ENCODE measurements at regions not wholly inside any gene's neighbourhood (a gene's known extent, or its start where the extent isn't known, plus 50 kb on each side); places are given as distances from the start of the nearest gene placed in this dataset.
"Not testable (repeated sequence)": the region's sequence is repeated elsewhere in the genome, so short reads cannot be mapped to it uniquely, and the experiment has no call there.

GRCh38 chr21:33976082-33977016 is 60.7 kb upstream of the ATP5PO start:
- H3K4me3 ChIP-seq (ENCODE audit: low read length): peak overlapping the region; percentile 15; the same call in 1 of the 2 replicates
- peak; percentile 33 for DNase-seq (ENCODE audit: low read depth, low spot score)

GRCh38 chr21:33975548-33976081 is 60.0 kb upstream of the ATP5PO start:
- H3K4me3 ChIP-seq (ENCODE audit: low read length): no peak overlapping the region
- peak; percentile 37 for DNase-seq (ENCODE audit: low read depth, low spot score)

GRCh38 chr21:33974513-33975468 is 59.2 kb upstream of the ATP5PO start:
- DNase-seq (ENCODE audit: low read depth, low spot score): no peak
- no peak overlapping the region for H3K4me3 ChIP-seq (ENCODE audit: low read length)

GRCh38 chr21:33973268-33973667 is 57.7 kb upstream of the ATP5PO start:
- H3K4me3 ChIP-seq (ENCODE audit: low read length): no peak overlapping the region
- no peak for DNase-seq (ENCODE audit: low read depth, low spot score)

- DNase-seq (ENCODE audit: low read depth, low spot score): no peak
- no peak overlapping the region for H3K4me3 ChIP-seq (ENCODE audit: low read length)
Observed at GRCh38 chr21:33972539-33972938, 56.9 kb upstream of the ATP5PO start.

- no peak for DNase-seq (ENCODE audit: low read depth, low spot score)
Observed at GRCh38 chr21:33971492-33972013, 55.9 kb upstream of the ATP5PO start.

GRCh38 chr21:33969581-33969980 is 54.0 kb upstream of the ATP5PO start:
- no peak for DNase-seq (ENCODE audit: low read depth, low spot score)
- no peak overlapping the region for H3K4me3 ChIP-seq (ENCODE audit: low read length)

More at GRCh38 chr21:33971492-33972013, 55.9 kb upstream of the ATP5PO start:
- no peak overlapping the region for H3K4me3 ChIP-seq (ENCODE audit: low read length)

- no peak overlapping the region for H3K4me3 ChIP-seq (ENCODE audit: low read length)
- no peak for DNase-seq (ENCODE audit: low read depth, low spot score)
Observed at GRCh38 chr21:33968995-33969348, 53.4 kb upstream of the ATP5PO start.

GRCh38 chr21:33968080-33968994 is 52.7 kb upstream of the ATP5PO start:
- H3K4me3 ChIP-seq (ENCODE audit: low read length): no peak overlapping the region
- no peak for DNase-seq (ENCODE audit: low read depth, low spot score)

- DNase-seq (ENCODE audit: low read depth, low spot score): no peak
- H3K4me3 ChIP-seq (ENCODE audit: low read length): no peak overlapping the region
Observed at GRCh38 chr21:33967086-33967571, 51.5 kb upstream of the ATP5PO start.

- H3K4me3 ChIP-seq (ENCODE audit: low read length): no peak overlapping the region
- DNase-seq (ENCODE audit: low read depth, low spot score): no peak
Observed at GRCh38 chr21:33966324-33966949, 50.8 kb upstream of the ATP5PO start.

- not testable (repeated sequence) for DNase-seq (ENCODE audit: low read depth, low spot score); H3K4me3 ChIP-seq (ENCODE audit: low read length)
Observed at GRCh38 chr21:33965662-33966061, 50.1 kb upstream of the ATP5PO start.

Measured in Jurkat, Clone E6-1 (cell line).